Lower leg skin (tissue), 3 donors: ENCODE measurements at regions not wholly inside any gene's neighbourhood (a gene's known extent, or its start where the extent isn't known, plus 50 kb on each side); places are given as distances from the start of the nearest gene placed in this dataset.

Source experiments
- POLR2A ChIP-seq, 2 donors: fragments of 450-650 bp; IDR thresholded peaks; one replicate each; pipeline ENCODE4 v1.6.1; 2016 to 2017; ENCODE audit warnings: antibody characterized with exemption in 2 of 2, mild to moderate bottlenecking in 1 of 2, moderate library complexity in 1 of 2
- TF ChIP-seq, protein P1 (sequence below), 3 donors: fragments of 450-650 bp; IDR thresholded peaks; one replicate each; pipeline ENCODE4 v1.5.1; 2016; ENCODE audit warnings: antibody characterized with exemption in 3 of 3, mild to moderate bottlenecking in 3 of 3, moderate library complexity in 2 of 3

DNA sequence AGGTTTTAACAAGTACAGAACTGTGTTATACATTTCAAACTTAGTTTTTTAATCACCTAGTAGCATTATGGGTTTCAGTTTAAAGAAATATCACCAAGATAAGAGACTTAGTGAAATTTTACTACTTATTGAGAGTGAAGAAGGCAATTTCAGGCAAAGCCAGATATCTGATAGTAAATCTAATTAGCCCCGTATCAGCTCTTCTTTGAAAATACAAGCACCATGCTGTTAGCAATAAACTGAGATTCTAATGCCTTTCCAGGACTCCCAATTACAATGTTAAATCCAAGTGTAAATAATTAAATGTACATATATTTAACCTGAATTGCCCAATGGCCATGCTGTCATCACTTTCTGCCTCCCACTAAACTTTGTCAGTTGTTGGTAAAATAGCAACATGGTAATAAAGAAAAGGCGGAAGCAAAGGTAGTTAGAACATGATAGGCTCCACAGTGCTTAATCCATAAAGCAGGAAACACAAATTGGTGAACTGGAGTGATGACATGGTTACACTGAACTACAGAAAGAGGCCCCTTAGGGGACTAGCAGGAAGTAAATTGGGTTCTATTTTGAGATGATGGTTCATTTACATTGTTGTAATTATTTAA lies 646.1 kb downstream of the C12orf50 start:
- TF ChIP-seq, protein P1, sequence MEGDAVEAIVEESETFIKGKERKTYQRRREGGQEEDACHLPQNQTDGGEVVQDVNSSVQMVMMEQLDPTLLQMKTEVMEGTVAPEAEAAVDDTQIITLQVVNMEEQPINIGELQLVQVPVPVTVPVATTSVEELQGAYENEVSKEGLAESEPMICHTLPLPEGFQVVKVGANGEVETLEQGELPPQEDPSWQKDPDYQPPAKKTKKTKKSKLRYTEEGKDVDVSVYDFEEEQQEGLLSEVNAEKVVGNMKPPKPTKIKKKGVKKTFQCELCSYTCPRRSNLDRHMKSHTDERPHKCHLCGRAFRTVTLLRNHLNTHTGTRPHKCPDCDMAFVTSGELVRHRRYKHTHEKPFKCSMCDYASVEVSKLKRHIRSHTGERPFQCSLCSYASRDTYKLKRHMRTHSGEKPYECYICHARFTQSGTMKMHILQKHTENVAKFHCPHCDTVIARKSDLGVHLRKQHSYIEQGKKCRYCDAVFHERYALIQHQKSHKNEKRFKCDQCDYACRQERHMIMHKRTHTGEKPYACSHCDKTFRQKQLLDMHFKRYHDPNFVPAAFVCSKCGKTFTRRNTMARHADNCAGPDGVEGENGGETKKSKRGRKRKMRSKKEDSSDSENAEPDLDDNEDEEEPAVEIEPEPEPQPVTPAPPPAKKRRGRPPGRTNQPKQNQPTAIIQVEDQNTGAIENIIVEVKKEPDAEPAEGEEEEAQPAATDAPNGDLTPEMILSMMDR (IDR thresholded peaks at IDR 0.05) = no peak
- no peak for TF ChIP-seq POLR2A (IDR thresholded peaks at IDR 0.05)
